ENCODE measurements at regions not wholly inside any gene's neighbourhood (a gene's known extent, or its start where the extent isn't known, plus 50 kb on each side); places are given as distances from the start of the nearest gene placed in this dataset.

DNA sequence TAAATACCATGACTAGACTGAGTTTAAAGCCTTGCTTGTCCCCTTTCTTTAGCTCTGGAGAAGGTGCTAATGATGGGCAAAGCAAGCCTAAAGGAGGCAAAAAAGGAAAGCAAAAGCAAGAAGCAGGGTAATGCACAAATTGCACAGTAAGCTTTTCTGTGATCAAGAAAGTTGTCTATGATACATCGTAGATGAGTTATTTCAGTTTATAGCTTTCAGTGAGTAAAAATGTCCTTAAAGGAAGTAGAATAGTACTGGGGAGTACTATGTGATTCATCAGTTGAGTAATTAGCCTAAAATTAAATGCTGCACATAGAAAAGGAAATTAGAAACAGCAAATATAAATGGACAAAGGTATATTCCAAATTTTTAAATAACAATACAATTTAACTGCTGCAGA lies 50.2 kb upstream of the PDE5A start:
- Histone ChIP-seq H4K20me1 (ENCODE audit: control insufficient read depth, extremely low read depth, insufficient read depth, low read length) (no peaks in the 10 kb centered on the region), H3K4me2 (ENCODE audit: extremely low read depth, insufficient read depth, low read length) (peak overlapping the region; percentile 60)

More for the DNA sequence above, 50.2 kb upstream of the PDE5A start:
- Histone ChIP-seq H2AFZ (ENCODE audit: low read length) (no peak overlapping the region), H3K9me3 (ENCODE audit: control insufficient read depth, insufficient read depth, low read depth, low read length) (no peaks in the 10 kb centered on the region), H3K27ac (ENCODE audit: insufficient read depth, low read length) (no peak overlapping the region), H3K79me2 (ENCODE audit: control insufficient read depth, insufficient read depth, low read length) (no peaks in the 10 kb centered on the region), H3K27me3 (ENCODE audit: control insufficient read depth, insufficient read depth, low read length) (no peaks in the 10 kb centered on the region), H3K4me3 (replicated peaks in 1 of 4; ENCODE audit: control extremely low read depth in 1 of 4, insufficient read depth in 1 of 4, low read depth in 3 of 4, low read length in 4 of 4) (peak overlapping the region in 2 of 4 experiments; percentile 26 to 29), H3K4me1 (ENCODE audit: control insufficient read depth, extremely low read depth, insufficient read depth, low read length) (no peaks in the 10 kb centered on the region), H3K9ac (ENCODE audit: insufficient read depth, low read length) (no peak overlapping the region), H3K36me3 (ENCODE audit: control insufficient read depth, insufficient read depth, low read length) (no peaks in the 10 kb centered on the region)
- no peak for TF ChIP-seq EZH2 (IDR thresholded peaks at IDR 0.05; ENCODE audit: low read length, missing control alignments)
- TF ChIP-seq, protein P1, sequence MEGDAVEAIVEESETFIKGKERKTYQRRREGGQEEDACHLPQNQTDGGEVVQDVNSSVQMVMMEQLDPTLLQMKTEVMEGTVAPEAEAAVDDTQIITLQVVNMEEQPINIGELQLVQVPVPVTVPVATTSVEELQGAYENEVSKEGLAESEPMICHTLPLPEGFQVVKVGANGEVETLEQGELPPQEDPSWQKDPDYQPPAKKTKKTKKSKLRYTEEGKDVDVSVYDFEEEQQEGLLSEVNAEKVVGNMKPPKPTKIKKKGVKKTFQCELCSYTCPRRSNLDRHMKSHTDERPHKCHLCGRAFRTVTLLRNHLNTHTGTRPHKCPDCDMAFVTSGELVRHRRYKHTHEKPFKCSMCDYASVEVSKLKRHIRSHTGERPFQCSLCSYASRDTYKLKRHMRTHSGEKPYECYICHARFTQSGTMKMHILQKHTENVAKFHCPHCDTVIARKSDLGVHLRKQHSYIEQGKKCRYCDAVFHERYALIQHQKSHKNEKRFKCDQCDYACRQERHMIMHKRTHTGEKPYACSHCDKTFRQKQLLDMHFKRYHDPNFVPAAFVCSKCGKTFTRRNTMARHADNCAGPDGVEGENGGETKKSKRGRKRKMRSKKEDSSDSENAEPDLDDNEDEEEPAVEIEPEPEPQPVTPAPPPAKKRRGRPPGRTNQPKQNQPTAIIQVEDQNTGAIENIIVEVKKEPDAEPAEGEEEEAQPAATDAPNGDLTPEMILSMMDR (conservative IDR thresholded peaks at IDR 0.05 in 1 of 2, IDR thresholded peaks at IDR 0.05 in 1 of 2; ENCODE audit: low read depth in 1 of 2, low read length in 2 of 2) = no peak
- DNase-seq (ENCODE audit: low read depth in 2 of 2) = peak in 1 of 2 donors; percentile 51

Data from fibroblast of lung (primary cell).